CD4-positive, alpha-beta T cell treated with Interleukin-1 beta for 1 hour (primary cell): ENCODE measurements at regions not wholly inside any gene's neighbourhood (a gene's known extent, or its start where the extent isn't known, plus 50 kb on each side); places are given as distances from the start of the nearest gene placed in this dataset.
A peak's percentile ranks its signal among the peaks of the same experiment; 100 is the strongest.

Experiments used
- DNase-seq, 2 donors: peaks; one replicate each; pipeline ENCODE4 v3.0.0-alpha.2; 2020 to 2022

DNA sequence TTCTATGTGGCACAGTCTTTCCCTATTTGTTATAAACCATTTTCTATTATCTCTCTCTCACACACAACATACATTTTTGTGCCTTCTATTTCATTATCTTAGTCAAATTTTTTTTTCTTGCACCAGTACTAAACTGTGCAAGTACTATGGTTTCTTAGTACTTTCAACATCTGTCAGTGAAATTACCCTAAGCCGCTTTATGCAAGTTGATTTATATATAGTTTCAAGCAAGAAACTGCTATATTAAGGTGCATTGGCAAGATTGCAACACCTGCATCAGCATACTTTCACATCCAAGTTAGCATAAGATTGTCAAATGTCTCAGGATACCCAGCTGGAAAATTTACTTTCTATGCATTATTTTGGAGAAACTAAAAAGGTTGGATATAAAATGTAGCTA lies 180.2 kb upstream of the FSTL5 start:
- no peak for DNase-seq

DNA sequence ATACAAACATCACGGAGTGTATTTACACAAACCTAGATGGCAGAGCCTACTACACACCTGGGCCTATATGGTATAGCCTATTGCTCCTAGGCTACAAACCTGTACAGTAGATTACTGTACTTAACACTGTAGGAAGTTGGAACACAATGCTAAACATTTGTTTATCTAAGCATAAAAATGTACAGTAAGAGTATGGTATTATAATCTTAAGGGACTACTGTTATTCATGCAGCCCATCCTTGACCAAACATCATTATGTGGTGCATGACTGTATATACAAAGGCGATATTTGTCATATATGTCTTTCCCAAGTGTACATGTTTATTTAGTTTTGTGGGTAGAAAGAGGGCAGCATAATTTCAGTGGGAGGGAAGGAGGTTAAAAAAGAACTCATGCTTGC lies 177.7 kb upstream of the FSTL5 start:
- DNase-seq = no peak

DNA sequence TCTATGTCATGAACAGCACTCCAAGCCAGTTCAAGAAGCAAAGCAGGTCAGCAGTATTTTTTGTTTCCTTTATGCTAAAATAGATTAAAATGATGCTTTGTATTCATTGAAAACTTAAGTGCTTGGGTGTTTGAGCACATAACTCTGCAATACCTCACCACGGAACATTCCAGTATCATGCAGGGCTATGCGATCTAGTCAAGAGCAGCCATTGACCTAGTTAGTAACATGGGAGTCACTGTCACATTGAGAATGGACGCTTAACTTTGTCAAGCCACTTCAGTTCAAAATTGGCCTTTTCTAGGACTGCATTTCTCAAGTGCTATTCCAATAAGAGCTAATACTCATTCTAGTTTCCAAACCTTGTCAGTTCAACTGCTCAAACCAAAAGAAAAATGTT lies 160.1 kb upstream of the FSTL5 start:
- no peak for DNase-seq

DNA sequence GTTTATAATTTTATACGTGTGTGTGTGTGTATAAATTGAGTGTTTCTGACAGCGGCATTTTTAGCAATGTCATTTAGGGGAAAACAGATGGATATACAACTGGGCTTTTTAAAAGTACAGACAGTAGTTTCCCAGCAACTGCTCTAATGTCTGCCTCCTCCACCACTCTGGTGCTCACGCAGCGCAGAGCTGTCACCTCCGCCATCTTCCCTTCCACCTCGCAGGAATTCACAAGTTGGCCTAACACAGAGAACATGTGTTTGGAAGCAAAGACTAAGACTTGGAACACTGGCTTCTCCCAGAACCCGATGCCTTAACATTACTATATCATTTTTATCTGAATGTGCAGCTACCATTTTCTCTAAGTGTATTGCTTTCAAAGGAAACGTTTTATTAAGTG lies 158.3 kb upstream of the FSTL5 start:
- DNase-seq = no peak

DNA sequence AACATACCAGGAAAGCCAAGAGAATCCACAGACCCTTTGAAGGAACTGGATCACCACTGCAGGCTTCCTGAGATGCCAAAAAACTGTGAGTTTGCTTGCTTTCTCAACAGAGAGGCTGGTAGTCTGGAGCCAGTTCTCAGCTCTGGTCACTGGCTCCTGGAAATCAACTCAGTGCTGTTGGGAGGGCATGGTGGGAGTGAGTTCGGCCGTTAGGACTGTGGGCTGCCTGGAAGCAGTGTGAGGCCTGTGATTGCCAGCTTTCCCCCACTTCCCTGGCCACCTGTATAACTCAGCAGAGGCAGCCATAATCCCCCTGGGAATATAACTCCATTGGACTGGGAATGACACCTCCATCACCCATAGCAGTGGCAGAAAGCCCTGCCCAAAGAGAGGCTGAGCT lies 122.0 kb upstream of the FSTL5 start:
- no peak for DNase-seq

DNA sequence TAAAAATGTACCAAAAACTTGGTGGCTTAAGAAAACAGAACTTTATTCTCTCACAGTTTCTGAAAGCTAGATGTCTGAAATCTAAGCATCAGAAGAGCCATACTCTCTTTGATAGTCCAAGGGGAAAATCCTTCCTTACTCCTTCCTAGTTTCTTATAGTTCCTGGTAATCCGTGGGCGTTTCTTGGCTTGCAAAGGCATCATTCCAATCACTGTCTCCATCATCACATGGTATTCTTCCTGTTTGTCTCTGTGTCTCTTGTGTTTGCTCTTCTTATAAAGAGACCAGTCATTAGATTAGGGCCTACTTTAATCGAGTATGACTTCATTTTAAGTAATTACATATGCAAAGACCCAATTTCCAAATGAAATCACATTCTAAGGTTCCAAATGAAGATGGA lies 118.9 kb upstream of the FSTL5 start:
- no peak for DNase-seq

DNA sequence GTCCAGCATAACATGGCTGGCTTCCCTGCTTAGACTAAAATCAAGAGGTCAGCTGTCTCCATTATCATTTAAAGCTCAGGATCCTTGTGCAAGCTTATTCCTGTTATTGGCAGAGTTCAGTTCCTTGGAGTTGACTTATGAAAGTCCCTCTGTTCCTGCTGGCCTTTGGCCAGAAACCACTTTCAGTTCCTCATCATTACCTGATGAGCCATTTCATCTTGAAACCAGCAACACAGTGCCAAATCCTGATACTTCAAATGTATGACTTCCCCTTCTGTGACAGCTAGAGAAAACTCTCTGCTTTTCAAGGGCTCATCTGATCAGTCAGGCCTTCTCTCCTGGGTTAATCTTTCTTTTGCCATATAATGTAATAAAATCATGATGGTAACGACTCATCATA lies 110.6 kb upstream of the FSTL5 start:
- DNase-seq = peak in 1 of 2 donors; percentile 0

DNA sequence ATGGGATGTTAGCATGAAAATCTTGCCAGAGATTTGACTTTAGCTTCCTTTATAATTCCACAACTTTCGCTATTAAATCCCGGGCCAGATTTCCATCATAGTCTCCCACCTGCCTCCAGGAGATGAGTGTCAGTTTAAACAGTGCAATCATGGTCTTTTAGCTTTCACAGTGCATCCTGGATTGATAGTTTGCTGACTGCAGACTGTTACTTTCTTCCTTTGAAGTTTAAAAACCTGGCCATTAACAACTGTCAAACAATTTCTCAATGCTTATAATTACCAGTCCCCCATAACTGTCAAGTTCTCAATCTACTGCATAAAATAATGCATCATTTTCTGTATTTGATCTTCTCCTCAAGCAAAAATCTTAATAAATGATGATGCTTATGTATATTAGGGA lies 108.4 kb upstream of the FSTL5 start:
- DNase-seq = no peak

DNA sequence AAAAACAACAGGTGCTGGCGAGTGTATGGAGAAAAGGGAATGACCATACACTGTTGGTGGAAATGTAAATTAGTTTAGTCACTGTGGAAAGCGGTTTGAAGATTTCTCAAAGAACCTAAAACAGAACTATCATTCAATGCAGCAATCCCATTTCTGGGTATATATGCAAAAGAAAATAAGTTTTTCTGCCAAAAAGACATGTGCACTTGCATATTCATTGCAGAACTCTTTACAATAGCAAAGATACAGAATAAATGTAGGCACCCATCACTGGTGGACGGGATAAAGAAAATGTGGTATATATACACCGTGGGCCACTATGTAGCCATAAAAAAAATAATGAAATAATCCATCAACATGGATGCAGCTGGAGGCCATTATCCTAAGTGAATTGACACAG lies 105.1 kb upstream of the FSTL5 start:
- no peak for DNase-seq

DNA sequence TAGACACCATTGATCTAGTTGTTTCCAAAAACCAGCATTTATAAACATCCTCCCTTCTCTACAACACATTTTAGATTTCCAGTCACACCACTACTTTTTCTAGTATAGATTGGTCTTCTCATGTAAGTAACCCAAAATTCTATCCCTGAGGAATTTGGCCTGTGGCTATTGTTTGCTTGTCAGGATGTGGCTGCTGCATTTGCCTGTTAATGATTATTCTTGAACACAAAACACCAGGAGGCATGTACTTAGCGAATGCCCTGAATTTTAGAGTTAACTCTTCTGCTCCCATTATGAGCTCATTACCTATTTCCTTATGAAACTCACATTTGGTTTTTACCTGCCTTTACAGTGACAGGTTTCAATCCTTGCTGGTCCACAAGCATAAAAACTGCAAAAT lies 102.0 kb upstream of the FSTL5 start:
- DNase-seq = no peak

DNA sequence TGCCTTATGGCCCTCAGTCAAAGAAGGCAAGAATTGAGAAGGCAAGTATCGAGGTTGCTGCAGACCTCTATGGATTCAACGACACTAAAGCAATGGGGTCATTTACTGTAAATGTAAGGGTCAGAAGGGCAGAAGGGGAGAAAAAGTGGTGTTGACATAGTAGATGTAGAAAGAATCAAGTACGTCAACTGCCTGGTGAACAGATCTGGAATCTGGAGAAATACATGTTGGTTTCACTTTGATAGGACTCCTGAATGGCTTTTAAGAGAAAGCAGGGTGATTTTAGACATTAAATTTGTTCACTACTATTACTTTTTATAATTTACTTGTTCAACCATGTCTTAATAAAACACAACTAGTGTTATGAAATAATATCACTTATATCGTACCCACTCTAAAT lies 81.3 kb upstream of the FSTL5 start:
- DNase-seq = no peak

DNA sequence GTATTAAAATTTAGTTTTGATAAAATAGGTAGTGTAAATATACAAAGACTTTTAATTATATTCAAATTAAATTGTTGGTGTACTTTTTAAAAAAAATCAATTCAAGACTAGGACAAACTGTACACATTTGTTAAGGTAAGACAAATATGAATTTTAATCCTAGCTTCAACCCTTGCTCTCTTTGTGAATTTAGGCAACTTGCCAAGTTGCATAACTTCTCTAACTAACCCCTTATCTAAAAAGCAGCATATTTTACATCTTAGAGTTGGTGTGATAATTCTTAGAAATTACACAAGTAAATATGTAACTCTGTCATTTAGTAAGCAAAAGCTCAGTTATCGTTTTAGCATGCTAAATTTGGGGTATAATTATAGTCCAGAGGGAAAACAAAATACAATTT lies 78.1 kb upstream of the FSTL5 start:
- DNase-seq = no peak

DNA sequence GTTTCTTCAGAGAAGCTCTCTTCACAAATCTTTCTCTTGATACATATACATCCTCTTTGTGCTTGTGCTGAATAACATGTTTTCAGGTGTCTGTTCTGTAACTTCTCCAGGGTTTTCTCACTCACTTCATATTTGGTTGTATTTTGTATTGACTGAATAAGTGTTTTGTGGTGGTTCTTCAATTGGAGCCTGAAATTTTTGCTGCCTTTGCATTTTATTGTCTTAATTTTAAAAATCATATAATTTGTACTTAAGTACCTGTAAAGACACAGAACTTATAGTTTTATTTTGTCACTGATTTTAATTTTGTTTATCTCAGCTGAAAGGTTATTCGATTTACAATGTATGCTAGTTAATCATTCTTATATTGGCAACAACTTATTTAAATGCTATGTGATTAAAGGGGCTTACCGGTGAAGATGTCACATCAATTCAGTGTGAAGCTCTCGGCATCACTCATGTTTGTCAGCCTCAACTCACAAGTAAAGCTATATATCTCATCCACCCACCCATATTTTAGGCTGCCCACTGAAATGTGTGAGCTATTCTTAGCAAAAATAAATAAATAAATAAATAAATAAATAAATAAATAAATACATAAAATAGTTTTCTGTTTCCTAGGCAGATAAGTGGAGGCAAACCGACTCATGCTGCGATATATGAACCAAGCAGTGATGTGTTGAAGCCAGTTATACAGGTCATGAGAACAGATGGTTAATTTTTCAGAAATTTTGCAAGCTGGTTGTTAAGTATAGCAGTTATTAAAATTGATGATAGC lies 76.4 kb upstream of the FSTL5 start:
- DNase-seq = no peak

DNA sequence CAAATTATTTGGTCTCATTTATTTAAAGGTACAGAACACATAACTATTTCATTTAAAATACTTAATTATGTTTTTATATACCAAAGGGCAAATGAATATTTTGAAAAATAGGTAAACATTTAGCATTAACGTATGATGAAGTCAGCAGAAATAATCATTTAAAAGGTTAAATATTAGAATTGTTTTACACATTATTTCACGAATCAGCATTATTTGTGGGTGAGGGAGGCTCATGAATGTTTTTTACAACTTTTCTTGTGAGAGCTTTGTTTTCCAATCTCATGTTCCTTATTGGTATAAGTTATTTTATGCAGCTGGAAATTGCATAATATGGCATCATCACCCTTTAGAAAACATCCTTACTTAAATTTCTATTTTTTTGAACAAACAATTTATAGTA lies 73.9 kb upstream of the FSTL5 start:
- no peak for DNase-seq

DNA sequence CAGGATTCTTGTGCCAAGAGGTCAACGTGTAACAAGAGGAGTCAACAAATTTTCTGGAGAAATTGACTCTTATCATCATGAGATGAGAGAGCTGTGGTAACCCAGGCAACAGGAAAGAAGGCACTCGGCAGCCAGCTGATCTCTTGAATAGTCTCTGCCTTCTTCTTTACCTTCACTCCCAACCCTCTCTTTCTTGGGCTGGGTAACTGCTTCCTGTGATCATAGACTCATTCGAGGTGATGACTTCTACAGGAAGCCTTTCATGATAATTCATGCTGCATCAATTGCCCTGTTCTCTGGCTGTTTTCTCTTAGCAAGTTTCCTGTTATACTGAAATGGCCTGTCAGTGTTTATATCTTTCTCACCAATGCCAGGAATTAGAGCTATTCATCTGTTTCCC lies 70.8 kb upstream of the FSTL5 start:
- DNase-seq = no peak

DNA sequence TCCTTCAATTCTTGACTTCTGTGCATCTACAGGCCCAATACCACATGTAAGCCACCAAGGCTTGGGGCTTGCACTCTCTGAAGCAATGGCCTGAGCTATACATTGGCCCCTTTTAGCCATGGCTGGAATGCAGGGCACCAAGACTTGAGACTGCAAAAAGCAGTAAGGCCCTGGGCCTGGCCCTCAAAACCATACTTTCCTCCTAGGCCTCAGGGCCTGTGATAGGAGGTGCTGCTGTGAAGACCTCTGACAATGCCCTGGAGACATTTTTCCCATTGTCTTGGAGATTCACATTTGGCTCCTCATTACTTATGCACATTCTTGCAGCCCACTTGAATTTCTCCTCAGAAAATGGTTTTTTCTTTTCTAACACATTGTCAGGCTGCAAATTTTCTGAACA lies 68.5 kb upstream of the FSTL5 start:
- DNase-seq = no peak

DNA sequence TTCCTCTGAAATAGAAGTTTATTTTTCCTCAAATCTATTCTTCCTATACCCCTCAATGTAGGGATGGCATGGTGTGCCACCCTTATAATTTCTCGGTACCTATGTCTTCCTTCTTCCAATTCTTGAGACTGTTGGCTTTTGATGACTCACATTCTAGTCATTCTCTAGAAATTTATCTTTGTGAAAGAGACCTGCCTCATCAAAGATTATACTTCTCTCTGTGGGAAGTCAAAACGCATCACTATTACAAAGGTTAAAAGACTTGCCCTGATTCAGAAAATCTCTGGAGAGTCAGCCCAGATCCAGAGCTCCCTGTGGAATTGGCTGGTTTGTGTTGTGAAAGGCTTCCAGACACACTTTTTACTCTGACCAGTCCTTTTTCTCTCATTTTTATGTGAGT lies 65.9 kb upstream of the FSTL5 start:
- no peak for DNase-seq

DNA sequence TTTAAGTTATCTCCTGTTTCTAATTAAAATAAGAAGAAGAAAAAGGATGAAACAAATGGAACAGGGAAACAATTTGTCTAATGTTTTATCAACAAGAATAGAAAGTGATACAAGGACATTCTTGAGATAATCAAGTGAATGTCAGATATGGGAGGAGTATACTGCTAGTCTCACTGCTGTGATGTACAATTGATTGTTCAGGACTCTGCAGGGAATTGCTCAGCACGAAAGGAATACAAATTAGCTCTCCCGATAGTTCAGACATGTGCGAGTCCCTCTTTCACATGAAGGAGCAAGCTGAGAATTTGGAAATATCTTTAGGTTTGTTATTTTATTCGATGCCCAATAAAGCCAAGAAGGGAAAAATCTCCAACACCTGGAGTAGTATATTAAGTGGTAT lies 57.3 kb upstream of the FSTL5 start:
- DNase-seq = no peak
